HCEC 1CT (cell line): ENCODE measurements at regions not wholly inside any gene's neighbourhood (a gene's known extent, or its start where the extent isn't known, plus 50 kb on each side); places are given as distances from the start of the nearest gene placed in this dataset.

Experiments used
- DNase-seq: peaks from one replicate; pipeline ENCODE4 v3.0.0-alpha.2; 2017

GRCh38 chrX:39912126-39912525, 185.6 kb downstream of the BCOR start:
- DNase-seq = no peak

GRCh38 chrX:39915081-39915480, 182.7 kb downstream of the BCOR start:
- no peak for DNase-seq

GRCh38 chrX:39915596-39915995, 182.2 kb downstream of the BCOR start:
- DNase-seq = no peak

- DNase-seq = no peak
These were observed 175.9 kb downstream of the BCOR start for GRCh38 chrX:39921838-39922237.

GRCh38 chrX:39922488-39922887, 175.3 kb downstream of the BCOR start:
- no peak for DNase-seq

GRCh38 chrX:39922926-39923325, 174.8 kb downstream of the BCOR start:
- DNase-seq = no peak

- DNase-seq = no peak
These were observed 170.4 kb downstream of the BCOR start for GRCh38 chrX:39927380-39927779.

- no peak for DNase-seq
These were observed 168.9 kb downstream of the BCOR start for GRCh38 chrX:39928704-39929378.

- no peak for DNase-seq
These were observed 168.3 kb downstream of the BCOR start for GRCh38 chrX:39929379-39930025.

- no peak for DNase-seq
These were observed 166.8 kb downstream of the BCOR start for GRCh38 chrX:39930786-39931528.

GRCh38 chrX:39931529-39932282, 166.1 kb downstream of the BCOR start:
- DNase-seq = no peak

GRCh38 chrX:39935411-39936064, 162.2 kb downstream of the BCOR start:
- no peak for DNase-seq

- no peak for DNase-seq
These were observed 160.6 kb downstream of the BCOR start for GRCh38 chrX:39936886-39937770.

GRCh38 chrX:39938466-39938865, 159.3 kb downstream of the BCOR start:
- no peak for DNase-seq

GRCh38 chrX:39939678-39940077, 158.1 kb downstream of the BCOR start:
- DNase-seq = no peak

GRCh38 chrX:39941332-39941920, 156.3 kb downstream of the BCOR start:
- DNase-seq = no peak

GRCh38 chrX:39944416-39944815, 153.3 kb downstream of the BCOR start:
- DNase-seq = no peak

GRCh38 chrX:39945709-39946108, 152.0 kb downstream of the BCOR start:
- no peak for DNase-seq

- peak; percentile 69 for DNase-seq
These were observed 150.9 kb downstream of the BCOR start for GRCh38 chrX:39946822-39947221.

GRCh38 chrX:39948582-39948981, 149.2 kb downstream of the BCOR start:
- no peak for DNase-seq

GRCh38 chrX:39950018-39950688, 147.6 kb downstream of the BCOR start:
- peak; percentile 14 for DNase-seq
